GM20431 (cell line): ENCODE measurements at regions not wholly inside any gene's neighbourhood (a gene's known extent, or its start where the extent isn't known, plus 50 kb on each side); places are given as distances from the start of the nearest gene placed in this dataset.

Experiments used
- in situ Hi-C: fragments of 300-500 bp; cut with MseI, MboI; formaldehyde crosslinking; loops from one replicate; pipeline ENCODE4 v1.15.0; 2020; ENCODE audit warnings: low sequenced_read_pairs; ENCODE audit not compliant: unreplicated experiment

DNA sequence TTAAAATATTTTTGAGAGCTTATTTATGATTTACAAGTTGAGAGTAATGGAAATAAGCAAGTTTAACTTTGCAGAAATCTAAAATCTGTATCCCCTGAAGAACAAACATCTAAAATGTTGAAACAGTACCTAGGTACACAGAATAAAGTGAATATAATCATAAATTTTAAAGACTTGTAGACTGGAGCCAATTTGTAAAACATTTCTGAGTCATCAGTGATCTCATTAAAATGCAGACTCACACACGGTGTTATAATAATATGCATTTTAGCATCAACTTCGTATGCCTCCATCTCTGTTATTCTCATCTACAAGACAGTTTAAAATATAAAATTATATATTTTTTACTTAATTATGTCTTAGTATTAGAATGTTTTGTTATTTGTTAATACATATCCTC lies 399.5 kb upstream of the GOLIM4 start:
- in situ Hi-C loops: no loop called here

- in situ Hi-C loops: no loop called here
Observed at GRCh38 chr3:168493412-168494205, 397.9 kb upstream of the GOLIM4 start.

DNA sequence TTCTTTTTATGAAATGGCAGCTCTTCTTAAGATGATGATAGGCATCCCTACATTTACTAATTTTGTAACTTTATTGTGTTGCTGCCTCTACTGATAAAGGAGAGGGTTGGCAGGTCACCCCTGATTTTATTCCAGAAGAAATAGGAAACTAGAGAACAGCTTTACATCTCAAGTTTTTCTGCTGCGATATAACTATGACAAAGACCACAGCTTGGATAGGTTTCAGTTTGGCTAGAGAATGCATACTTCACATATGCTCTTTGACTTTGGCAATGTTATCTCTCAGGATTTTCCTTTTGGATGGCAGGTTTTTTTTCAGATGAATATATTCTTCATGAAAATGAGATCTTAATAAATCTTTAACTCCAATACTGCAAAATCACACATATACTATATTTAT lies 395.3 kb upstream of the GOLIM4 start:
- in situ Hi-C loops: no loop called here

DNA sequence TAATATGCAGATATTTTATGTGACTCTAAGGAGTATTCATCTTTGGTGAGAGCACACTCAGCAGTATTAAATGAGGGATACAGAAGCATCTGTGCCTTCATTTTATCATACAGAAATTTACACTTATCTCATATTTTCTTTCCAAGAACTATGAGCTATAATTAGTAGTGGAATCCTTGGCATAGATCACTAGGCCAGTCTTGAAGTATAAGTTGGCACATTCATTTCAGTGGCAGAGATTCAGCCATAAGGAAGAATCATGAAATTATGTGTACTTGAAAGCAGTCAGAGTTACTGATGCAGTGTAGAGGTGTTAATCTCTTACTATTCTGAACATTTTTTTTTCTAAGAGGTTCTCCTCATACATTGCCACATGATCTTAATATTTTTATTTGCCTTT lies 393.6 kb upstream of the GOLIM4 start:
- in situ Hi-C loops: no loop called here

GRCh38 chr3:168485936-168486335 lies 390.2 kb upstream of the GOLIM4 start:
- in situ Hi-C loops: no loop called here

- in situ Hi-C loops: no loop called here
Observed at GRCh38 chr3:168476360-168476980, 380.7 kb upstream of the GOLIM4 start.

- in situ Hi-C loops: no loop called here
Observed at GRCh38 chr3:168475704-168476103, 380.0 kb upstream of the GOLIM4 start.

GRCh38 chr3:168473334-168473890 lies 377.7 kb upstream of the GOLIM4 start:
- in situ Hi-C loops: loop anchor here (25.0 kb wide), 1 partner anchor 236 kb away; no protein-coding TSS in a partner anchor

- in situ Hi-C loops: loop anchor here (25.0 kb wide), 1 partner anchor 235 kb away; no protein-coding TSS in a partner anchor
Observed at GRCh38 chr3:168472783-168473182, 377.1 kb upstream of the GOLIM4 start.

- in situ Hi-C loops: loop anchor here (25.0 kb wide), 1 partner anchor 233 kb away; no protein-coding TSS in a partner anchor
Observed at GRCh38 chr3:168470380-168470779, 374.7 kb upstream of the GOLIM4 start.

DNA sequence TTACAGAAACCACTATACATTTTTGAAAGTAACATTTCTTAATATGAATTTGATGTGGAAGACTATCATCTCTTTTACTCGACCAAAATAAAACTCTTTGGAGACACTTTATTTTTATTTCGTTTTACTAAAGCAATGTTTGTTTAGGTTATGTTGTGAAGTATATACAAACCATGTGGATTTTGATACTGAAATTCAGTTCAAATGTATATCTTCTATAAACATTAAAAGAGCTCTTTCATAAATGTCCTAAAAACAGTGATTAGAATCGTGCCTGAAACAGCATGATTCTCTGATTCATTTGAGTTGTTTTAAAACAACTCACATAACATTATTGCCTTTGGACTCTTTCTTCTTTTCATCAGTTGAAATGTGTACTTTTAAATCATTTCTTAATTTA lies 373.7 kb upstream of the GOLIM4 start:
- in situ Hi-C loops: loop anchor here (25.0 kb wide), 1 partner anchor 232 kb away; no protein-coding TSS in a partner anchor

DNA sequence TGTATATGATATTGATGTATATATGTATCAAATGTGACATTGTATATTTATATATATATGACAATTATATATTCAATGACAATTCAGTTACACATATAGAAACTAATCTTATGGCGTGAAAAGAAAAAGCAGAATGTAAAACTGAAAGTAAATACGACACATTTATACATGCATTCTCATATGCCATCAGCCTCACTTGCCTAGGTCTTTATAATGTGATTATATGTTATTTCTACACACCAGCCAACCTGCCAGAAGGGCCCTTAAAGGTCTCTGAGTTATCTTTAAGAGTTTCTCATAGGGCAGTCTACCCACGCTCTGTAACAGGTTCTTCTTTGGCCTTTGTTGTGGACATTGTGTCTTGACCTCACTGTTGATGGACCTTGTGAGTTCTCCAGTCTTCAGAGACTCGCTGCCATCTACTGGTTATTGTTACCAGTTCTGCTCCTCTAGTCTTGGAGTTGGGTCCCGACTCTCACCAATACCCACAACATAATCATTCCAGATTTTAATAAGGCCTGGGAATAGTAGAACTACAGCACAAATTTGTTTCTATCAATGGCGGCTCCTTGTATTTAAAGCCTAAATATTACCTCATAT lies 371.5 kb upstream of the GOLIM4 start:
- in situ Hi-C loops: loop anchor here (25.0 kb wide), 1 partner anchor 230 kb away; no protein-coding TSS in a partner anchor

DNA sequence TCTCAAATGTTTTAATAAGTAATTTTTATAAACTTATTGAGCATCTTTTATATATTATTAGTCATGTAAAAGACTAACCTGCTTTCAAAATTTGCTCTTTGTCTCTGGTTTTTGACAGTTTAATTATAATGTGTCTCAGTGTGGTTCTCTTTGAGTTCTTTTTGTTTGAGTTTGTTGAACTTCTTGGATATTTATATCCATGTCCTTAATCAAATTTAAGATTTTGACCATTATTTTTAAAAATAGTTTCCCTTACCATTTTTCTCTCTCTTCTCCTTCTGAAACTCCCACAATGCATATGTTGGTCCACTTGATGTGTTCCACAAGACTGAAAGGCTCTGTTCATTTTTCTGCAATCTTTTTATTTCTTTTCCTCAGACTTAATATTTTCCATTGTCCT lies 366.1 kb upstream of the GOLIM4 start:
- in situ Hi-C loops: loop anchor here (25.0 kb wide), 1 partner anchor 224 kb away; no protein-coding TSS in a partner anchor

GRCh38 chr3:168459226-168459784 lies 363.6 kb upstream of the GOLIM4 start:
- in situ Hi-C loops: loop anchor here (25.0 kb wide), 1 partner anchor 222 kb away; no protein-coding TSS in a partner anchor

GRCh38 chr3:168457954-168458539 lies 362.3 kb upstream of the GOLIM4 start:
- in situ Hi-C loops: loop anchor here (25.0 kb wide), 1 partner anchor 221 kb away; no protein-coding TSS in a partner anchor

DNA sequence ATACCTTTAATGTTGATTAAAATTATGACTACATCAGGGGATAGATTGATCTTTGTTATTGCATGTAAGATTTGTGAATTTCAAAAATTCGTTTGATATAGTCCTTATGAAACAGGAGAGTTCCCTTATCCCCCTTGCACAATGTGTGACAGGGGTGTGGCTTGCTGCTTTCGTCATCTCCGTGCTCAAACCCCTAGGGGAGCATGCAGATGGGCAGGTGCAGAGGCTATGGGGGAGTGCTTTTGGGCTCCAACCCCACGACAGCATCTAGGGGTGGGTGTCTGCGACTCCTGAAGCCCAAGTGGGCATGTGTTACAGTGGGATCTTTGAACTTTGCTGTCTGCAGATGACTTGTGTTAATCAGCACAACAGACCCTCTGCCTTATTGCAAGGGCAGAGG lies 360.1 kb upstream of the GOLIM4 start:
- in situ Hi-C loops: loop anchor here (25.0 kb wide), 1 partner anchor 219 kb away; no protein-coding TSS in a partner anchor

GRCh38 chr3:168453623-168454022 lies 357.9 kb upstream of the GOLIM4 start:
- in situ Hi-C loops: loop anchor here (25.0 kb wide), 1 partner anchor 216 kb away; no protein-coding TSS in a partner anchor

- in situ Hi-C loops: no loop called here
Observed at GRCh38 chr3:168443965-168444364, 348.2 kb upstream of the GOLIM4 start.

DNA sequence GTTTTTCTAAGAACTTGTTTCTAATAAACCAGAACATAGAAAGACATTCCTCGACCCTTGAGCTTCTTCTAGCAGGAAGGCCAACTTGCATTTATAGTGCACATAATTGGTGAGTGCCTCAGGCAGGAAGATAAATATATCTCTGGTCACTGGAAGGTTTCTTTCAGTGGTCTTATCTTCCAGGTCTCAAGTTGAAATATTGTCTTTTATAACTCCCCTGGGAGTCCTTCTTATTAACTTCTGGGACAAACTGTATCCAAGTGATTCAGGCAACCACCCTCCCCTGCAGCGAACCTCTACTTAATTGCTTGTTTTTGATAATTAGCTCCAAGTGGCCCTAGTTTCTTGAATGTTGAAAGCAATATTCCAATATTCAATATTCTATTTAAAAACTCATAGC lies 346.8 kb upstream of the GOLIM4 start:
- in situ Hi-C loops: no loop called here
